GM06990 (cell line): ENCODE measurements at regions not wholly inside any gene's neighbourhood (a gene's known extent, or its start where the extent isn't known, plus 50 kb on each side); places are given as distances from the start of the nearest gene placed in this dataset.

Experiments used
- DNase-seq: peaks from one replicate; pipeline ENCODE4 v3.0.0-alpha.2; 2011; ENCODE audit not compliant: insufficient read length; ENCODE audit errors: extremely low read depth
- H3K27me3 ChIP-seq: replicated peaks from 2 replicates; pipeline ENCODE4 v1.6.0; 2011; ENCODE audit warnings: low read length; ENCODE audit not compliant: control insufficient read depth, insufficient read depth
- H3K36me3 ChIP-seq: 2 replicates; pipeline ENCODE4 v1.5.1; 2011; ENCODE audit warnings: low read length; ENCODE audit not compliant: control insufficient read depth, insufficient read depth
- H3K4me3 ChIP-seq: replicated peaks from 2 replicates; pipeline ENCODE4 v1.5.1; 2011; ENCODE audit warnings: low read depth, mild to moderate bottlenecking, control low read depth, low read length
- TF ChIP-seq, protein P1 (sequence below): IDR thresholded peaks from 2 replicates; pipeline ENCODE4 v1.5.1; 2011; ENCODE audit warnings: low read length, control low read depth, mild to moderate bottlenecking, inconsistent platforms; ENCODE audit not compliant: insufficient read depth, poor library complexity, severe bottlenecking

DNA sequence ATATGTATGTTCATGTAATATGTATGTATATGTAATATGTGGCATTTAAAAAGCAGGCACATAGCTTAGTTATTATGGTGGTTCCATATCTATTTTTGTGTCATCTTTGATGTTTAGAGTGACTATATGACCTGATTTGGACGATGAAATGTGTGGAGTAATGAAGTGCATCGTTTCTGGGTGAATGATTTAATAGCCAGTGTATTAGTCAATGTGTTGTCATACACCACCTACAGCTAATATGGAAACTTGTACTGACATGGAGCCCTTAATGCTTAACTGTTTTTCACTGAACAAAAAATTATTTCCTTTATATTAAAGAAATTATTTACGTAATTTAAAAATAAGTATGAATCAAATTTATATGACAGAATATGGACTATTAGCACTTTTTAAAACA lies 292.3 kb upstream of the FSTL5 start:
- TF ChIP-seq, protein P1, sequence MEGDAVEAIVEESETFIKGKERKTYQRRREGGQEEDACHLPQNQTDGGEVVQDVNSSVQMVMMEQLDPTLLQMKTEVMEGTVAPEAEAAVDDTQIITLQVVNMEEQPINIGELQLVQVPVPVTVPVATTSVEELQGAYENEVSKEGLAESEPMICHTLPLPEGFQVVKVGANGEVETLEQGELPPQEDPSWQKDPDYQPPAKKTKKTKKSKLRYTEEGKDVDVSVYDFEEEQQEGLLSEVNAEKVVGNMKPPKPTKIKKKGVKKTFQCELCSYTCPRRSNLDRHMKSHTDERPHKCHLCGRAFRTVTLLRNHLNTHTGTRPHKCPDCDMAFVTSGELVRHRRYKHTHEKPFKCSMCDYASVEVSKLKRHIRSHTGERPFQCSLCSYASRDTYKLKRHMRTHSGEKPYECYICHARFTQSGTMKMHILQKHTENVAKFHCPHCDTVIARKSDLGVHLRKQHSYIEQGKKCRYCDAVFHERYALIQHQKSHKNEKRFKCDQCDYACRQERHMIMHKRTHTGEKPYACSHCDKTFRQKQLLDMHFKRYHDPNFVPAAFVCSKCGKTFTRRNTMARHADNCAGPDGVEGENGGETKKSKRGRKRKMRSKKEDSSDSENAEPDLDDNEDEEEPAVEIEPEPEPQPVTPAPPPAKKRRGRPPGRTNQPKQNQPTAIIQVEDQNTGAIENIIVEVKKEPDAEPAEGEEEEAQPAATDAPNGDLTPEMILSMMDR, result no peak
- Histone ChIP-seq H3K4me3 (no peak overlapping the region), H3K36me3 (no peaks in the 10 kb centered on the region), H3K27me3 (no peaks in the 10 kb centered on the region)
- no peak for DNase-seq

- no peaks in the 10 kb centered on the region for H3K27me3 ChIP-seq
- no peaks in the 10 kb centered on the region for H3K36me3 ChIP-seq
- DNase-seq, result no peak
- TF ChIP-seq, protein P1, result no peak
- no peak overlapping the region for H3K4me3 ChIP-seq
These were observed 286.8 kb upstream of the FSTL5 start for GRCh38 chr4:162450531-162451035.

DNA sequence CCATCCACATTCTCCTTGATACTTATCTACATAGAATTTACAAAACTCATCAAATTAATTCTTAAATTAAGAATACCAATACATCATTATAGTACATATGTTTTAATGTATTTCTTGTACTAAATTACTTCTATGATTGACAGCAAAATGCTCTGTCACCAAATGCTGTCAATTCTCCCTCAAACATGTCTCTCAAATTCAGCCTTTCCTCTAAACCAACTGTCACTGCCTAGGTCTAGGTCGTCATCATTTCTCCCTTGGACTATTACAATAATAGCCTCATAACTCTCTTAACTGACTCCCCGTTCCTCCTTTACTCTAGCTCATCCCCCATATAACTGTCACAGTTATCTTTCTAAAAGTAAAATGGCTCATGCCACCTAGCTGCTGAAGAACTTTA lies 279.7 kb upstream of the FSTL5 start:
- no peaks in the 10 kb centered on the region for H3K27me3 ChIP-seq
- TF ChIP-seq, protein P1, result no peak
- no peaks in the 10 kb centered on the region for H3K36me3 ChIP-seq
- no peak for DNase-seq
- H3K4me3 ChIP-seq, result no peak overlapping the region

- H3K4me3 ChIP-seq, result no peak overlapping the region
- TF ChIP-seq, protein P1, result no peak
- H3K36me3 ChIP-seq, result no peaks in the 10 kb centered on the region
- H3K27me3 ChIP-seq, result no peaks in the 10 kb centered on the region
- DNase-seq, result no peak
These were observed 278.3 kb upstream of the FSTL5 start for GRCh38 chr4:162442128-162442527.

GRCh38 chr4:162422312-162422711 lies 258.5 kb upstream of the FSTL5 start:
- Histone ChIP-seq H3K4me3 (no peak overlapping the region), H3K36me3 (no peaks in the 10 kb centered on the region), H3K27me3 (no peaks in the 10 kb centered on the region)
- TF ChIP-seq, protein P1, result no peak
- no peak for DNase-seq

GRCh38 chr4:162410854-162411253 lies 247.1 kb upstream of the FSTL5 start:
- H3K4me3 ChIP-seq, result no peak overlapping the region
- TF ChIP-seq, protein P1, result no peak
- H3K27me3 ChIP-seq, result no peaks in the 10 kb centered on the region
- H3K36me3 ChIP-seq, result no peaks in the 10 kb centered on the region
- DNase-seq, result no peak
